Upper lobe of left lung (tissue), 6 donors: ENCODE measurements at regions not wholly inside any gene's neighbourhood (a gene's known extent, or its start where the extent isn't known, plus 50 kb on each side); places are given as distances from the start of the nearest gene placed in this dataset.

Source experiments
- ATAC-seq, 2 donors: fragments of 200-7000 bp; cut with Tn5 transposase; one replicate each; pipeline ENCODE4 v1.9.1; 2022; ENCODE audit warnings: mild to moderate bottlenecking in 2 of 2, moderate library complexity in 2 of 2; ENCODE audit not compliant: low FRiP score in 2 of 2
- DNase-seq, 2 donors: peaks; one replicate each; pipeline ENCODE4 v3.0.0-alpha.2; 2019 to 2020
- H3K27ac ChIP-seq, 4 donors: fragments of 200-600 bp; sonication (generic); one replicate each; pipeline ENCODE4 v1.5.1; 2016 to 2019
- H3K27me3 ChIP-seq, 4 donors: fragments of 200-600 bp; sonication (generic); one replicate each; pipeline ENCODE4 v1.5.1; 2017 to 2019
- H3K36me3 ChIP-seq, 4 donors: fragments of 200-600 bp; sonication (generic); one replicate each; pipeline ENCODE4 v1.5.1; 2016 to 2019
- H3K4me1 ChIP-seq, 4 donors: fragments of 200-600 bp; sonication (generic); one replicate each; pipeline ENCODE4 v1.5.1; 2018 to 2019
- H3K4me3 ChIP-seq, 4 donors: fragments of 200-600 bp; sonication (generic); one replicate each; pipeline ENCODE4 v1.5.1; 2017 to 2019; ENCODE audit warnings: mild to moderate bottlenecking in 2 of 4, moderate library complexity in 1 of 4
- H3K9me3 ChIP-seq, 4 donors: fragments of 200-600 bp; sonication (generic); one replicate each; pipeline ENCODE4 v1.5.1; 2018 to 2019
- CTCF ChIP-seq, 6 experiments: fragments of 450-650 bp in 4 of 6; fragments of 200-600 bp in 2 of 6; sonication (generic) in 2 of 6; IDR thresholded peaks; one replicate each; pipeline ENCODE4 v1.5.1; 2016 to 2019; ENCODE audit warnings: antibody characterized with exemption in 6 of 6
- EP300 ChIP-seq, 4 donors: sonication (generic); formaldehyde crosslinking; IDR thresholded peaks; one replicate each; pipeline ENCODE4 v1.5.1; 2017; ENCODE audit warnings: antibody characterized with exemption in 4 of 4, control low read depth in 2 of 4
- POLR2A ChIP-seq, 4 donors: fragments of 450-650 bp; IDR thresholded peaks; one replicate each; pipeline ENCODE4 v1.5.1; 2016 to 2017; ENCODE audit warnings: antibody characterized with exemption in 4 of 4, mild to moderate bottlenecking in 2 of 4
- POLR2AphosphoS5 ChIP-seq, 2 donors: sonication (generic); formaldehyde crosslinking; IDR thresholded peaks; one replicate each; pipeline ENCODE4 v1.5.1; 2017; ENCODE audit warnings: antibody characterized with exemption in 2 of 2
- WGBS, 2 donors: methylation state at CpG; one replicate each; pipeline ENCODE4 v1.1.5; 2017 to 2018; 5-methylcytosine and 5-hydroxymethylcytosine counted together
- donor health status: DM: no; HTN: no; CAD: no; lungs with moderate emphysema.
- donor health status: DM: no; HTN: yes; CAD: no; lungs with severe emphysema.

- no peak for TF ChIP-seq POLR2A (IDR thresholded peaks at IDR 0.05)
- no peak for TF ChIP-seq CTCF (IDR thresholded peaks at IDR 0.05)
- no peak for TF ChIP-seq EP300 (IDR thresholded peaks at IDR 0.05)
- TF ChIP-seq POLR2AphosphoS5 (IDR thresholded peaks at IDR 0.05): no peak
- H3K27ac ChIP-seq: no peak overlapping the region
- no peaks in the 10 kb centered on the region for H3K27me3 ChIP-seq
- DNase-seq: no peak
- H3K36me3 ChIP-seq: no peaks in the 10 kb centered on the region
- ATAC-seq: no peak
- WGBS, 2 donors: 62 to 83% methylated on average over 3 of the region's 3 CpGs
- H3K4me3 ChIP-seq: no peak overlapping the region
- H3K4me1 ChIP-seq: no peaks in the 10 kb centered on the region
- no peaks in the 10 kb centered on the region for H3K9me3 ChIP-seq
Measured at GRCh38 chr1:34270181-34270580, 93.5 kb downstream of the C1orf94 start.

- DNase-seq: no peak
- no peaks in the 10 kb centered on the region for H3K36me3 ChIP-seq
- WGBS, 2 donors: 83 to 90% methylated on average over 4 of the region's 4 CpGs
- no peaks in the 10 kb centered on the region for H3K27me3 ChIP-seq
- H3K27ac ChIP-seq: no peak overlapping the region
- H3K4me3 ChIP-seq: no peak overlapping the region
- H3K4me1 ChIP-seq: no peaks in the 10 kb centered on the region
- no peak for TF ChIP-seq POLR2A (IDR thresholded peaks at IDR 0.05)
- no peak for TF ChIP-seq POLR2AphosphoS5 (IDR thresholded peaks at IDR 0.05)
- no peak for TF ChIP-seq EP300 (IDR thresholded peaks at IDR 0.05)
- TF ChIP-seq CTCF (IDR thresholded peaks at IDR 0.05): no peak
- ATAC-seq: no peak
- H3K9me3 ChIP-seq: no peaks in the 10 kb centered on the region
Measured at GRCh38 chr1:34272152-34272551, 95.4 kb downstream of the C1orf94 start.

- Histone ChIP-seq H3K27ac (no peak overlapping the region), H3K36me3 (no peaks in the 10 kb centered on the region), H3K27me3 (no peaks in the 10 kb centered on the region), H3K4me1 (no peaks in the 10 kb centered on the region), H3K4me3 (no peak overlapping the region), H3K9me3 (no peaks in the 10 kb centered on the region)
- DNase-seq: no peak
- TF ChIP-seq POLR2AphosphoS5 (IDR thresholded peaks at IDR 0.05) (no peak), CTCF (IDR thresholded peaks at IDR 0.05) (no peak), POLR2A (IDR thresholded peaks at IDR 0.05) (no peak), EP300 (IDR thresholded peaks at IDR 0.05) (no peak)
- 90 to 93% methylated on average over 3 of the region's 3 CpGs for WGBS, 2 donors
- ATAC-seq: no peak
Measured at GRCh38 chr1:34275150-34275549, 98.4 kb downstream of the C1orf94 start.

GRCh38 chr1:34276606-34277005 is 99.9 kb downstream of the C1orf94 start:
- Histone ChIP-seq H3K4me3 (no peak overlapping the region), H3K36me3 (no peaks in the 10 kb centered on the region), H3K27ac (no peak overlapping the region), H3K4me1 (no peaks in the 10 kb centered on the region), H3K27me3 (no peaks in the 10 kb centered on the region), H3K9me3 (no peaks in the 10 kb centered on the region)
- no peak for ATAC-seq
- TF ChIP-seq POLR2AphosphoS5 (IDR thresholded peaks at IDR 0.05) (no peak), EP300 (IDR thresholded peaks at IDR 0.05) (no peak), CTCF (IDR thresholded peaks at IDR 0.05) (no peak), POLR2A (IDR thresholded peaks at IDR 0.05) (no peak)
- DNase-seq: no peak

DNA sequence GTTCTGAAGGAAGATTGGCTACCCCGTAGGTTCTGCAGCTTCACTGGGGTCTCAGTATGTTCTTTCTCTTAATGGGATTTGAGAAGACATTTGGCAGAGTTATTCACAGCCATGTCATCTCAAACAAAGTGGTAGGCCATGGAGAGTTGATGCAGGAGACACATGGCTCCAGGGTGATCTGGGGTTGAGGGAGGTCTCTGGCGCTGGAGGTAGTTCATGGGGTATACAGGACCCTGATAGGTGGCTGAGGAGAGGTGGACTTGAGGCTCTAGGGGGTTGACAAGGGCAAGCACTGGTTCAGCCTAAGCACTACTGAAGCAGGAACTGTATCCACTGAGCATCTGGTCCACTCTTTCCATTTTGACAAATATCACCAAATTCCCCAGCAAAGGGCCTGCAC is 100.4 kb downstream of the C1orf94 start:
- no peak for ATAC-seq
- no peak for DNase-seq
- no peak for TF ChIP-seq POLR2AphosphoS5 (IDR thresholded peaks at IDR 0.05)
- no peak for TF ChIP-seq POLR2A (IDR thresholded peaks at IDR 0.05)
- no peak for TF ChIP-seq CTCF (IDR thresholded peaks at IDR 0.05)
- no peak for TF ChIP-seq EP300 (IDR thresholded peaks at IDR 0.05)
- Histone ChIP-seq H3K36me3 (no peaks in the 10 kb centered on the region), H3K4me3 (no peak overlapping the region), H3K9me3 (no peaks in the 10 kb centered on the region), H3K4me1 (no peaks in the 10 kb centered on the region), H3K27ac (no peak overlapping the region), H3K27me3 (no peaks in the 10 kb centered on the region)
- WGBS, 2 donors: 86 to 88% methylated on average over 2 of the region's 2 CpGs
